Mesenchymal stem cell (in vitro differentiated cells and primary cell): ENCODE measurements at regions not wholly inside any gene's neighbourhood (a gene's known extent, or its start where the extent isn't known, plus 50 kb on each side); places are given as distances from the start of the nearest gene placed in this dataset.

Source experiments
- DNase-seq: peaks from one replicate; pipeline ENCODE4 v3.0.0-alpha.2; 2013
- H2AFZ ChIP-seq: one replicate; pipeline ENCODE4 v1.6.1; 2013; ENCODE audit warnings: low read depth, mild to moderate bottlenecking, control low read depth, inconsistent platforms, low read length, moderate library complexity
- H2AK5ac ChIP-seq: 2 replicates; pipeline ENCODE4 v1.6.1; 2013; ENCODE audit warnings: low read length, moderate library complexity, mild to moderate bottlenecking, inconsistent platforms; ENCODE audit not compliant: severe bottlenecking
- H2BK120ac ChIP-seq: one replicate; pipeline ENCODE4 v1.6.1; 2013; ENCODE audit warnings: low read depth, mild to moderate bottlenecking, inconsistent platforms, low read length, moderate library complexity
- H2BK12ac ChIP-seq, 2 experiments: one replicate each; pipeline ENCODE4 v1.6.1; 2013; ENCODE audit warnings: inconsistent platforms in 2 of 2, low read length in 2 of 2, mild to moderate bottlenecking in 2 of 2, moderate library complexity in 2 of 2, control low read depth in 1 of 2
- H2BK15ac ChIP-seq: one replicate; pipeline ENCODE4 v1.6.1; 2013; ENCODE audit warnings: mild to moderate bottlenecking, low read depth, inconsistent platforms; ENCODE audit not compliant: poor library complexity, severe bottlenecking
- H2BK5ac ChIP-seq: 2 replicates; pipeline ENCODE4 v1.6.1; 2013; ENCODE audit warnings: low read depth, mild to moderate bottlenecking, low read length, control low read depth, inconsistent platforms; ENCODE audit not compliant: poor library complexity, severe bottlenecking
- H3K14ac ChIP-seq, 2 experiments: one replicate each; pipeline ENCODE4 v1.6.1; 2013; ENCODE audit warnings: inconsistent platforms in 2 of 2, low read length in 2 of 2, control low read depth in 1 of 2, mild to moderate bottlenecking in 1 of 2, moderate library complexity in 1 of 2
- H3K18ac ChIP-seq, 2 experiments: one replicate each; pipeline ENCODE4 v1.6.1; 2013; ENCODE audit warnings: inconsistent platforms in 2 of 2, low read length in 2 of 2, control low read depth in 1 of 2, low read depth in 1 of 2, mild to moderate bottlenecking in 1 of 2
- H3K23ac ChIP-seq, 2 experiments: one replicate each; pipeline ENCODE4 v1.6.1; 2013; ENCODE audit warnings: inconsistent platforms in 2 of 2, low read length in 2 of 2, mild to moderate bottlenecking in 2 of 2, moderate library complexity in 2 of 2, control low read depth in 1 of 2
- H3K27ac ChIP-seq: 2 replicates; pipeline ENCODE4 v1.5.1; 2013; ENCODE audit warnings: mild to moderate bottlenecking, moderate library complexity, low read length, control low read depth, inconsistent platforms; ENCODE audit not compliant: poor library complexity, severe bottlenecking
- H3K27me3 ChIP-seq, 2 experiments: 2 replicates each; pipeline versions ENCODE4 v1.6.1 to v1.7.0; 2013; ENCODE audit warnings: low read length in 2 of 2, mild to moderate bottlenecking in 2 of 2, moderate library complexity in 2 of 2, control low read depth in 1 of 2, inconsistent platforms in 1 of 2; ENCODE audit not compliant: control insufficient read depth in 1 of 2, insufficient read depth in 1 of 2
- H3K36me3 ChIP-seq, 2 experiments: 2 replicates each; pipeline versions ENCODE4 v1.6.1 to v1.7.0; 2013; ENCODE audit warnings: low read length in 2 of 2, control low read depth in 1 of 2, inconsistent platforms in 1 of 2, low read depth in 1 of 2, mild to moderate bottlenecking in 1 of 2; ENCODE audit not compliant: insufficient read depth in 2 of 2, control insufficient read depth in 1 of 2
- H3K4ac ChIP-seq, 2 experiments: one replicate each; pipeline ENCODE4 v1.6.1; 2013; ENCODE audit warnings: inconsistent platforms in 2 of 2, low read length in 2 of 2, mild to moderate bottlenecking in 2 of 2, moderate library complexity in 2 of 2, control low read depth in 1 of 2, low read depth in 1 of 2
- H3K4me1 ChIP-seq: 2 replicates; pipeline ENCODE4 v1.6.1; 2013; ENCODE audit warnings: low read depth, low read length, control low read depth; ENCODE audit not compliant: control insufficient read depth, insufficient read depth
- H3K4me2 ChIP-seq: 2 replicates; pipeline ENCODE4 v1.6.1; 2013; ENCODE audit warnings: low read length, mild to moderate bottlenecking, inconsistent platforms; ENCODE audit not compliant: poor library complexity, severe bottlenecking
- H3K4me3 ChIP-seq, 2 experiments: 2 replicates each; pipeline versions ENCODE4 v1.5.1 to v1.7.0; 2013; ENCODE audit warnings: low read length in 2 of 2, mild to moderate bottlenecking in 2 of 2, control low read depth in 1 of 2, low read depth in 1 of 2; ENCODE audit not compliant: insufficient read depth in 1 of 2
- H3K79me1 ChIP-seq: replicated peaks from 2 replicates; pipeline ENCODE4 v1.6.1; 2013; ENCODE audit warnings: mild to moderate bottlenecking, control low read depth, low read length, inconsistent platforms; ENCODE audit not compliant: poor library complexity, severe bottlenecking
- H3K9ac ChIP-seq: 2 replicates; pipeline ENCODE4 v1.7.0; 2013; ENCODE audit warnings: mild to moderate bottlenecking, low read length, moderate library complexity
- H3K9me3 ChIP-seq: 2 replicates; pipeline ENCODE4 v1.7.0; 2013; ENCODE audit warnings: mild to moderate bottlenecking, low read length; ENCODE audit not compliant: control insufficient read depth
- H4K8ac ChIP-seq: one replicate; pipeline ENCODE4 v1.6.1; 2013; ENCODE audit warnings: inconsistent platforms, mild to moderate bottlenecking, low read length, moderate library complexity
- H4K91ac ChIP-seq: one replicate; pipeline ENCODE4 v1.6.1; 2013; ENCODE audit warnings: mild to moderate bottlenecking, low read length, inconsistent platforms
- WGBS: methylation state at CpG from one replicate; pipeline ENCODE4 v1.1.7; 2013; ENCODE audit warnings: mixed read lengths; 5-methylcytosine and 5-hydroxymethylcytosine counted together

- DNase-seq: no peak
- Histone ChIP-seq H3K27me3 (no peaks in the 10 kb centered on the region), H3K4me1 (no peaks in the 10 kb centered on the region), H3K9ac (no peak overlapping the region), H2AFZ (no peak overlapping the region), H3K14ac (no peak overlapping the region), H2BK12ac (no peak overlapping the region), H3K23ac (no peak overlapping the region), H2AK5ac (no peak overlapping the region), H2BK120ac (no peak overlapping the region), H2BK15ac (no peak overlapping the region), H3K4me3 (no peak overlapping the region), H3K36me3 (no peaks in the 10 kb centered on the region), H4K8ac (no peak overlapping the region), H3K4me2 (no peak overlapping the region), H3K27ac (no peak overlapping the region), H3K79me1 (no peaks in the 10 kb centered on the region), H3K4ac (no peak overlapping the region), H2BK5ac (no peak overlapping the region), H3K18ac (no peak overlapping the region), H3K9me3 (no peaks in the 10 kb centered on the region), H4K91ac (no peak overlapping the region)
- 81% methylated on average over 5 of the region's 8 CpGs for WGBS
Observed at GRCh38 chr7:7077945-7078344, 104.4 kb upstream of the C1GALT1 start.

- DNase-seq: no peak
- no peaks in the 10 kb centered on the region for H3K36me3 ChIP-seq
- no peaks in the 10 kb centered on the region for H3K4me1 ChIP-seq
- H3K4me3 ChIP-seq: no peak overlapping the region
- H2BK5ac ChIP-seq: no peak overlapping the region
- H3K79me1 ChIP-seq: no peaks in the 10 kb centered on the region
- no peak overlapping the region for H3K23ac ChIP-seq
- no peak overlapping the region for H3K4me2 ChIP-seq
- no peak overlapping the region for H2BK12ac ChIP-seq
- H3K9me3 ChIP-seq: no peaks in the 10 kb centered on the region
- no peaks in the 10 kb centered on the region for H3K27me3 ChIP-seq
- WGBS: 70% methylated on average over 2 of the region's 2 CpGs
- H3K18ac ChIP-seq: no peak overlapping the region
- H2BK15ac ChIP-seq: no peak overlapping the region
- no peak overlapping the region for H2AK5ac ChIP-seq
- no peak overlapping the region for H4K8ac ChIP-seq
- H3K14ac ChIP-seq: no peak overlapping the region
- H2AFZ ChIP-seq: no peak overlapping the region
- H3K4ac ChIP-seq: no peak overlapping the region
- no peak overlapping the region for H2BK120ac ChIP-seq
- H3K27ac ChIP-seq: no peak overlapping the region
- no peak overlapping the region for H3K9ac ChIP-seq
- H4K91ac ChIP-seq: no peak overlapping the region
Observed at GRCh38 chr7:7080802-7081201, 101.5 kb upstream of the C1GALT1 start.

DNA sequence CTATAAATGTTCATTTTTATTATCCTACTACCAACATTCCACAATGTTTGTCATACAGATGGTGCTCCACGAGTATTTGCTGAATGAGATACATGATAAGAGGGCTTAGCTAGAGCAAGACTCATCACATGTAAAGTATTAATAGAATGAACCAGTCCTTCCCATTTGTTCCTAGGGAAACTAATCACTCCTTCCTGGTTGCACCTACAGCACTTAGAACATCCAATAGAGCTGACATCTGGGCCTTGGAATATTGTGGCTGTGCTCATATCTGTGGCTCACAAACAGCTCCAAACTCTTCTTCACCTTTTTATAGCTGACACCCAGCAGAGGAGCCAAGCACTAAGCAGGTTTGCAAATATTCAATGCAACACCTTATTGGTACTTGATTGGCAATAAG is 91.9 kb upstream of the C1GALT1 start:
- Histone ChIP-seq H3K4me1 (no peaks in the 10 kb centered on the region), H3K4ac (no peak overlapping the region), H3K14ac (no peak overlapping the region), H3K36me3 (no peaks in the 10 kb centered on the region), H3K27me3 (no peaks in the 10 kb centered on the region), H3K23ac (no peak overlapping the region), H2AFZ (no peak overlapping the region), H4K8ac (no peak overlapping the region), H2BK12ac (no peak overlapping the region), H2AK5ac (no peak overlapping the region), H2BK5ac (no peak overlapping the region), H3K4me2 (no peak overlapping the region), H3K18ac (no peak overlapping the region), H3K4me3 (no peak overlapping the region), H3K27ac (no peak overlapping the region), H3K9me3 (peaks cover 3% of the 10 kb centered on the region), H4K91ac (no peak overlapping the region), H2BK120ac (no peak overlapping the region), H3K79me1 (no peaks in the 10 kb centered on the region), H3K9ac (no peak overlapping the region), H2BK15ac (no peak overlapping the region)
- no peak for DNase-seq
- WGBS: no CpG with 5 or more reads among the region's 1 CpG

DNA sequence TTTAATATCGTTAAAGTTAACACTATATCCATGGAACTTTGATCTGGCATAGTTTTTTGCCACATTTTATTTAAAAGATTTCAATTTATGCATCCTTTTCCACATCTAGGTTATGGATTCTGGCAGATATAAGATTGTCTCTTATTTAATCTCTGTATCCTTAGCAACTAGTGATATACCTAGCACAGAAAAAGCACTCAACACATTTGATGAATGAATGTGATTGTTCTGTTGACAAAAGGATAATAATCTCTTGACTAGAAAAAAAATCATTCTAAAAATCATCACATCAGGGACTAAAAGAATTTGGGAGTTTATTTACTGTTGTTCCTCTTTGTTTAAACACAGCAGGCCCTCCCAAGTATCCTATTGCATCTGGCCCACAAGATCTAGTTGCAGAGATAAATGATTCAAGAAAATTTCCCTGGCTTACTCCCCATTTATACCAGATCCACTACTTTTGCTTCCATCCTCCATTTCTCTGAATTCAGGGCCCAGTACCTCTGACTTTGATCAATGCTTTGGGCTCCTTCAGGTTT is 84.0 kb upstream of the C1GALT1 start:
- Histone ChIP-seq H2BK15ac (no peak overlapping the region), H3K27ac (no peak overlapping the region), H3K4me1 (peaks cover 8% of the 10 kb centered on the region), H2AFZ (no peak overlapping the region), H2BK12ac (peak overlapping the region in 1 of 2 experiments; percentile 4), H2BK5ac (no peak overlapping the region), H3K14ac (no peak overlapping the region), H3K4ac (no peak overlapping the region), H3K4me2 (no peak overlapping the region), H4K8ac (no peak overlapping the region), H4K91ac (no peak overlapping the region), H3K9me3 (no peaks in the 10 kb centered on the region), H2AK5ac (no peak overlapping the region), H3K4me3 (no peak overlapping the region), H3K27me3 (peaks cover 0 to 4% of the 10 kb centered on the region in 2 experiments), H3K23ac (no peak overlapping the region), H3K18ac (no peak overlapping the region), H3K36me3 (no peaks in the 10 kb centered on the region), H2BK120ac (no peak overlapping the region), H3K9ac (no peak overlapping the region), H3K79me1 (no peaks in the 10 kb centered on the region)
- WGBS: no CpG with 5 or more reads among the region's 1 CpG
- no peak for DNase-seq
